ENCODE measurements at regions not wholly inside any gene's neighbourhood (a gene's known extent, or its start where the extent isn't known, plus 50 kb on each side); places are given as distances from the start of the nearest gene placed in this dataset.

DNA sequence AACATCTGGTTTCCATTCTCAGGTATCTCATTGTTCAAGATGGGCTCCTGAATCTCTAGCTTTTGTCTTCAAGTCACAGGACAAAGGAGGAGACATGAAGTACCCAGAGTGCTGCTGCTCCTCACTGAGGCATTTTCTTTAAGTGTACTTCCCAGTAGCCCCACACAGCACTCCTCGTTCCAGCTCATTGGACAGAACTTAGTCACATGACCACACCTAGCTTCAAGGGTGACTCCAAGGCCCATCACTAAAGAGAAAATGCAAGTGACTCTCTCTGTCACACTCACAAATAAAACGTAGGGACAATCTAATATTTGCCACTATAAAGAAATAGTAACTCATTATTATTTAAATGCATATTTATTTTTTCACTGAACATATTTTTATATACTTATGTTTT is 58.3 kb upstream of the NEUROD6 start:
- TF ChIP-seq, protein P1, sequence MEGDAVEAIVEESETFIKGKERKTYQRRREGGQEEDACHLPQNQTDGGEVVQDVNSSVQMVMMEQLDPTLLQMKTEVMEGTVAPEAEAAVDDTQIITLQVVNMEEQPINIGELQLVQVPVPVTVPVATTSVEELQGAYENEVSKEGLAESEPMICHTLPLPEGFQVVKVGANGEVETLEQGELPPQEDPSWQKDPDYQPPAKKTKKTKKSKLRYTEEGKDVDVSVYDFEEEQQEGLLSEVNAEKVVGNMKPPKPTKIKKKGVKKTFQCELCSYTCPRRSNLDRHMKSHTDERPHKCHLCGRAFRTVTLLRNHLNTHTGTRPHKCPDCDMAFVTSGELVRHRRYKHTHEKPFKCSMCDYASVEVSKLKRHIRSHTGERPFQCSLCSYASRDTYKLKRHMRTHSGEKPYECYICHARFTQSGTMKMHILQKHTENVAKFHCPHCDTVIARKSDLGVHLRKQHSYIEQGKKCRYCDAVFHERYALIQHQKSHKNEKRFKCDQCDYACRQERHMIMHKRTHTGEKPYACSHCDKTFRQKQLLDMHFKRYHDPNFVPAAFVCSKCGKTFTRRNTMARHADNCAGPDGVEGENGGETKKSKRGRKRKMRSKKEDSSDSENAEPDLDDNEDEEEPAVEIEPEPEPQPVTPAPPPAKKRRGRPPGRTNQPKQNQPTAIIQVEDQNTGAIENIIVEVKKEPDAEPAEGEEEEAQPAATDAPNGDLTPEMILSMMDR (IDR thresholded peaks at IDR 0.05; ENCODE audit: insufficient read depth, low read length, poor library complexity, severe bottlenecking): no peak
- no peak for TF ChIP-seq EZH2phosphoT487 (conservative IDR thresholded peaks at IDR 0.05; ENCODE audit: low read length)
- H3K9ac ChIP-seq (ENCODE audit: low read length): no peak overlapping the region

DNA sequence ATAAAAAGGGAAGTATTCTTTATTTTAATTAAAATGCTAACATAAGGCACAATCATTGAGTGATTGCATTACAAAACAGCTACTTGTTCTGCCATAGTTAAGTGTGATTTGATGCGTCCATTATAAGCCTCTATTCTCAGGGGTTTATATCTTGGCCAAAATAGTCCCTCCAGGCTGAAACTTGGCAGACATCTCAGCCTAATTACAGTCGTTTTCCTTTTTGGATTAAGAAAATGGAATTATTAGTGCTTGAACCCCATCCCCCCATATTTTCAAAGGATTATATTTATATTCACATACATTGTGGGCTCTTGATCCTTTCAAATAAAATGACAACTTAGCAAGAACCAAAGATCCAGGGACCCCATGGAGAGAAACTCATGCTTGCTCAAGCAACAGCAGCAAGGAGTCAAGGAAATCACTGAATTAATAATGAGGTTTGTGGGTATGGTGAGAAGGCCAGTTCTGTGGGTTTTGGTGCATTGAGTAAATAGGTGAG is 66.7 kb upstream of the NEUROD6 start:
- H2AFZ ChIP-seq (ENCODE audit: low read depth, low read length, severe bottlenecking): no peak overlapping the region
- no peaks in the 10 kb centered on the region for H3K36me3 ChIP-seq (ENCODE audit: low read length)
- H4K20me1 ChIP-seq (ENCODE audit: low read depth, low read length): no peaks in the 10 kb centered on the region
- TF ChIP-seq, protein P1 (IDR thresholded peaks at IDR 0.05; ENCODE audit: insufficient read depth, low read length, poor library complexity, severe bottlenecking): no peak
- TF ChIP-seq EZH2phosphoT487 (conservative IDR thresholded peaks at IDR 0.05; ENCODE audit: low read length): no peak
- H3K9me3 ChIP-seq (ENCODE audit: insufficient read depth, low read length): no peaks in the 10 kb centered on the region
- no peaks in the 10 kb centered on the region for H3F3A ChIP-seq (ENCODE audit: insufficient read depth)
- no peak overlapping the region for H3K27ac ChIP-seq (ENCODE audit: low read depth, low read length)
- H3K4me2 ChIP-seq (ENCODE audit: low read depth, low read length, poor library complexity, severe bottlenecking): no peak overlapping the region
- no peak overlapping the region for H3K4me3 ChIP-seq (ENCODE audit: insufficient read depth, low read length, poor library complexity, severe bottlenecking)
- H3K79me2 ChIP-seq (ENCODE audit: insufficient read depth, low read length): no peaks in the 10 kb centered on the region
- H3K9me2 ChIP-seq (replicated peaks; ENCODE audit: insufficient read depth, low read length): 0 out of 2 replicates have a peak, but pooled peaks cover 3% of the 10 kb centered on the region
- no peaks in the 10 kb centered on the region for H3K27me3 ChIP-seq (ENCODE audit: low read length)
- H3K9ac ChIP-seq (ENCODE audit: low read length): no peak overlapping the region

More for the DNA sequence above, 58.3 kb upstream of the NEUROD6 start:
- no peaks in the 10 kb centered on the region for H3K9me3 ChIP-seq (ENCODE audit: insufficient read depth, low read length)
- H3K27ac ChIP-seq (ENCODE audit: low read depth, low read length): no peak overlapping the region
- no peaks in the 10 kb centered on the region for H4K20me1 ChIP-seq (ENCODE audit: low read depth, low read length)
- H3K36me3 ChIP-seq (ENCODE audit: low read length): no peaks in the 10 kb centered on the region
- H3F3A ChIP-seq (ENCODE audit: insufficient read depth): no peaks in the 10 kb centered on the region
- no peaks in the 10 kb centered on the region for H3K9me2 ChIP-seq (replicated peaks; ENCODE audit: insufficient read depth, low read length)
- H3K4me2 ChIP-seq (ENCODE audit: low read depth, low read length, poor library complexity, severe bottlenecking): no peak overlapping the region
- H2AFZ ChIP-seq (ENCODE audit: low read depth, low read length, severe bottlenecking): no peak overlapping the region
- H3K79me2 ChIP-seq (ENCODE audit: insufficient read depth, low read length): no peaks in the 10 kb centered on the region
- H3K4me3 ChIP-seq (ENCODE audit: insufficient read depth, low read length, poor library complexity, severe bottlenecking): no peak overlapping the region
- no peaks in the 10 kb centered on the region for H3K27me3 ChIP-seq (ENCODE audit: low read length)

DNA sequence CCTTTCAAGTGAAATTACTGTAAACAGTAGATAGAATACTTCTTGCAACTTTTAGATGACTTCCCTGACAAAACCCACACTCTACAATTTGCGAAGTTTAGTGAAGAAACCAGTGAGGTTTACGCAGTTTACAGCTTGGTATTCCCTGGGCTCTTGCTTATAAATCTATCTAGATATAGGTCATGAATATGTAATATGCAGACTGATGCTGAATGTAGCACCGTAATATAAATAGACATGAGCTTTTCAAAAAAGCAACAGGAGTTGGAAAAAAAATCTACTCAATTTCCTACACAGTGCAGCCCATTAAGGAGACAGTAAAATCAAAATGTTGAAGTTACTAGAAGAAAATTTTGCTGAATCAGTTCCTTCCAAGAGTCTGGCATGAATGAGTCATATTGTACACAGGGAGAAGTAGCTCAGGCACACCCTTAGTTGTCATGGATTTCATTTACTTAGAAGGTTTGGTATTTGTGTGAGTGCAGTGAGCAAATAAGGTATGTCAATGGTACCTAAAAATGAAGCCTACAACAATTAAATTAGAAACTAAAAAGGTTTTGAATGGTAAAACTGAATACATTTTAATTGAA is 67.7 kb upstream of the NEUROD6 start:
- TF ChIP-seq, protein P1 (IDR thresholded peaks at IDR 0.05; ENCODE audit: insufficient read depth, low read length, poor library complexity, severe bottlenecking): no peak
- TF ChIP-seq EZH2phosphoT487 (conservative IDR thresholded peaks at IDR 0.05; ENCODE audit: low read length): no peak
- no peak overlapping the region for H2AFZ ChIP-seq (ENCODE audit: low read depth, low read length, severe bottlenecking)
- no peaks in the 10 kb centered on the region for H3K79me2 ChIP-seq (ENCODE audit: insufficient read depth, low read length)
- H4K20me1 ChIP-seq (ENCODE audit: low read depth, low read length): no peaks in the 10 kb centered on the region
- H3K36me3 ChIP-seq (ENCODE audit: low read length): no peaks in the 10 kb centered on the region
- H3F3A ChIP-seq (ENCODE audit: insufficient read depth): no peaks in the 10 kb centered on the region
- no peak overlapping the region for H3K4me3 ChIP-seq (ENCODE audit: insufficient read depth, low read length, poor library complexity, severe bottlenecking)
- no peak overlapping the region for H3K27ac ChIP-seq (ENCODE audit: low read depth, low read length)
- H3K9me3 ChIP-seq (ENCODE audit: insufficient read depth, low read length): no peaks in the 10 kb centered on the region
- H3K4me2 ChIP-seq (ENCODE audit: low read depth, low read length, poor library complexity, severe bottlenecking): no peak overlapping the region
- no peak overlapping the region for H3K9ac ChIP-seq (ENCODE audit: low read length)
- 0 out of 2 replicates have a peak, but pooled peaks cover 3% of the 10 kb centered on the region for H3K9me2 ChIP-seq (replicated peaks; ENCODE audit: insufficient read depth, low read length)
- H3K27me3 ChIP-seq (ENCODE audit: low read length): no peaks in the 10 kb centered on the region
